Gastrocnemius medialis (tissue), 4 donors: ENCODE measurements at regions not wholly inside any gene's neighbourhood (a gene's known extent, or its start where the extent isn't known, plus 50 kb on each side); places are given as distances from the start of the nearest gene placed in this dataset.

Source experiments
- CTCF ChIP-seq, 5 experiments: fragments of 450-650 bp in 3 of 5; fragments of 200-600 bp in 2 of 5; sonication (generic) in 2 of 5; IDR thresholded peaks in 4 of 5; conservative IDR thresholded peaks in 1 of 5; 1 replicate in 4 of 5; 2 replicates in 1 of 5; pipeline ENCODE4 v1.5.1; 2016 to 2019; ENCODE audit warnings: antibody characterized with exemption in 5 of 5, mild to moderate bottlenecking in 3 of 5, moderate library complexity in 3 of 5
- POLR2A ChIP-seq, 2 donors: fragments of 450-650 bp; IDR thresholded peaks; one replicate each; pipeline ENCODE4 v1.6.1; 2017; ENCODE audit warnings: antibody characterized with exemption in 2 of 2, mild to moderate bottlenecking in 2 of 2, moderate library complexity in 2 of 2

- TF ChIP-seq CTCF (IDR thresholded peaks at IDR 0.05 in 4 of 5, conservative IDR thresholded peaks at IDR 0.05 in 1 of 5) (no peak), POLR2A (IDR thresholded peaks at IDR 0.05) (no peak)
Measured at GRCh38 chr15:81427176-81427575, 53.2 kb upstream of the TMC3 start.
